ENCODE measurements at regions not wholly inside any gene's neighbourhood (a gene's known extent, or its start where the extent isn't known, plus 50 kb on each side); places are given as distances from the start of the nearest gene placed in this dataset.
A peak's percentile ranks its signal among the peaks of the same experiment; 100 is the strongest.
"Not testable (repeated sequence)": the region's sequence is repeated elsewhere in the genome, so short reads cannot be mapped to it uniquely, and the experiment has no call there.

DNA sequence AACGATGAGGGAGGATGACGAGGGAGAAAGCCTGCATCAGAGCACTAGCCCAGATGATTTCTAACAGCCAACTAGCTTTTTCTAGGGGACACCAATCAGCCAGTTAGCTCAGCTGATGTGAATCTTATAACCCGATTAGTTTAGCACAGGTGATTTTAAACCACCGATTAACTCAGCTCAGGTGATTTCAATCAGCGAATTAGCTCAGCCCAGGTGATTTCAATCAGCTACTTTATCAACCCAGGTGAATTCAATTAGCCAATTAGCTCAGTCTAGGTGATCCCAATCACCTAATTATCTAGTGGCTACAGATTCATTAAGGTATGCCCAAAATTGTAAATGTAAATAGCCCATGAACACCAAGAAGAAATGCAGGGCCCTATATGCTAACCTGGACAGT lies 146.9 kb downstream of the ZNF486 start:
- H3K36me3 ChIP-seq (replicated peaks in 1 of 2; ENCODE audit: control insufficient read depth in 1 of 2, insufficient read depth in 2 of 2, low read length in 1 of 2), result no peaks in the 10 kb centered on the region
- no peaks in the 10 kb centered on the region for H3K79me2 ChIP-seq (ENCODE audit: insufficient read depth)
- H3K9ac ChIP-seq, result no peak overlapping the region
- H2AFZ ChIP-seq (ENCODE audit: low read depth), result no peak overlapping the region
- H3K4me2 ChIP-seq, result no peak overlapping the region
- ChIA-PET POLR2A (interaction anchor here (0.6 to 1.0 kb wide), 3 partner anchors 23 to 348 kb away, joined by 3 read pairs; partner anchors contain the start of gene ZNF626), CTCF (interaction anchor here (1.0 to 1.9 kb wide), 4 partner anchors 10 to 66 kb away, joined by 3 to 8 read pairs (median 5); no protein-coding TSS in a partner anchor)
- peak in 1 of 2 experiments; percentile 51; a peak in 1 of 4 replicates for TF ChIP-seq EP300 (IDR thresholded peaks at IDR 0.05; ENCODE audit: borderline replicate concordance in 1 of 2, low read depth in 1 of 2, low read length in 1 of 2)
- TF ChIP-seq, protein P1, sequence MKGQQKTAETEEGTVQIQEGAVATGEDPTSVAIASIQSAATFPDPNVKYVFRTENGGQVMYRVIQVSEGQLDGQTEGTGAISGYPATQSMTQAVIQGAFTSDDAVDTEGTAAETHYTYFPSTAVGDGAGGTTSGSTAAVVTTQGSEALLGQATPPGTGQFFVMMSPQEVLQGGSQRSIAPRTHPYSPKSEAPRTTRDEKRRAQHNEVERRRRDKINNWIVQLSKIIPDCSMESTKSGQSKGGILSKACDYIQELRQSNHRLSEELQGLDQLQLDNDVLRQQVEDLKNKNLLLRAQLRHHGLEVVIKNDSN (IDR thresholded peaks at IDR 0.05; ENCODE audit: borderline replicate concordance, low read depth), result no peak
- peak; percentile 84 for TF ChIP-seq GATA2 (CRISPR knock-in tag; IDR thresholded peaks at IDR 0.05)
- no peak for TF ChIP-seq RXRA (IDR thresholded peaks at IDR 0.05; ENCODE audit: borderline replicate concordance, low read depth)
- TF ChIP-seq RFX5 (IDR thresholded peaks at IDR 0.05; ENCODE audit: low read length), result no peak
- TF ChIP-seq FOSL2 (IDR thresholded peaks at IDR 0.05; ENCODE audit: borderline replicate concordance, low read depth), result no peak
- TF ChIP-seq RCOR1 (IDR thresholded peaks at IDR 0.05; ENCODE audit: low read length), result peak; percentile 30; the same call in 1 of the 2 replicates
- H3K27ac ChIP-seq (ENCODE audit: low read depth in 2 of 2, low read length in 1 of 2), result peak overlapping the region in 1 of 2 experiments; percentile 88; a peak in 2 of 4 replicates
- WGBS (ENCODE audit: low lambda C conversion rate), result 9% methylated on average over 5 of the region's 5 CpGs
- H3K9me3 ChIP-seq, result no peaks in the 10 kb centered on the region
- no peaks in the 10 kb centered on the region for H3K9me2 ChIP-seq
- no peak overlapping the region for H3K4me3 ChIP-seq (ENCODE audit: low read depth in 2 of 2, low read length in 1 of 2)
- H3K4me1 ChIP-seq (ENCODE audit: control insufficient read depth in 1 of 2, insufficient read depth in 2 of 2, low read depth in 1 of 2, low read length in 1 of 2), result peaks cover 0 to 7% of the 10 kb centered on the region in 2 experiments; a peak in 2 of 4 replicates
- H3F3A ChIP-seq (replicated peaks; ENCODE audit: insufficient read depth), result no peaks in the 10 kb centered on the region
- no peaks in the 10 kb centered on the region for H3K27me3 ChIP-seq (ENCODE audit: insufficient read depth)
- DNase-seq, result no peak
- no peaks in the 10 kb centered on the region for H4K20me1 ChIP-seq (ENCODE audit: insufficient read depth)

GRCh38 chr19:20307127-20307526 lies 140.1 kb downstream of the ZNF486 start:
- Histone ChIP-seq H3K4me1 (ENCODE audit: control insufficient read depth in 1 of 2, insufficient read depth in 2 of 2, low read depth in 1 of 2, low read length in 1 of 2) (no peaks in the 10 kb centered on the region), H2AFZ (ENCODE audit: low read depth) (no peak overlapping the region), H3K27me3 (ENCODE audit: insufficient read depth) (no peaks in the 10 kb centered on the region), H4K20me1 (ENCODE audit: insufficient read depth) (no peaks in the 10 kb centered on the region), H3K79me2 (ENCODE audit: insufficient read depth) (no peaks in the 10 kb centered on the region), H3K9ac (no peak overlapping the region), H3F3A (replicated peaks; ENCODE audit: insufficient read depth) (no peaks in the 10 kb centered on the region), H3K36me3 (replicated peaks in 1 of 2; ENCODE audit: control insufficient read depth in 1 of 2, insufficient read depth in 2 of 2, low read length in 1 of 2) (no peaks in the 10 kb centered on the region), H3K9me2 (no peaks in the 10 kb centered on the region), H3K4me2 (no peak overlapping the region), H3K9me3 (no peaks in the 10 kb centered on the region; the same call in 1 of the 2 replicates), H3K27ac (ENCODE audit: low read depth in 2 of 2, low read length in 1 of 2) (no peak overlapping the region; a peak in 1 of 4 replicates), H3K4me3 (ENCODE audit: low read depth in 2 of 2, low read length in 1 of 2) (no peak overlapping the region)
- POLR2A ChIA-PET, result no interaction called here
- WGBS (ENCODE audit: low lambda C conversion rate), result 14% methylated on average over 3 of the region's 3 CpGs
- CTCF ChIA-PET, result interaction anchor here (0.6 kb wide), 1 partner anchor 8 kb away, joined by 3 read pairs; no protein-coding TSS in a partner anchor
- no peak for TF ChIP-seq FOXM1 (IDR thresholded peaks at IDR 0.05; ENCODE audit: low read depth)
- no peak for TF ChIP-seq RFX5 (IDR thresholded peaks at IDR 0.05; ENCODE audit: low read length)
- no peak for TF ChIP-seq JUND (IDR thresholded peaks at IDR 0.05)
- TF ChIP-seq, protein P2, sequence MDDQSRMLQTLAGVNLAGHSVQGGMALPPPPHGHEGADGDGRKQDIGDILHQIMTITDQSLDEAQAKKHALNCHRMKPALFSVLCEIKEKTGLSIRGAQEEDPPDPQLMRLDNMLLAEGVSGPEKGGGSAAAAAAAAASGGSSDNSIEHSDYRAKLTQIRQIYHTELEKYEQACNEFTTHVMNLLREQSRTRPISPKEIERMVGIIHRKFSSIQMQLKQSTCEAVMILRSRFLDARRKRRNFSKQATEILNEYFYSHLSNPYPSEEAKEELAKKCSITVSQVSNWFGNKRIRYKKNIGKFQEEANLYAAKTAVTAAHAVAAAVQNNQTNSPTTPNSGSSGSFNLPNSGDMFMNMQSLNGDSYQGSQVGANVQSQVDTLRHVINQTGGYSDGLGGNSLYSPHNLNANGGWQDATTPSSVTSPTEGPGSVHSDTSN (IDR thresholded peaks at IDR 0.05), result no peak
- no peak for TF ChIP-seq TEAD4 (IDR thresholded peaks at IDR 0.05; ENCODE audit: borderline replicate concordance, insufficient read depth)
- no peak for TF ChIP-seq YY1 (IDR thresholded peaks at IDR 0.05; ENCODE audit: low read depth)
- no peak for TF ChIP-seq GATA2 (CRISPR knock-in tag; IDR thresholded peaks at IDR 0.05)
- no peak for TF ChIP-seq MXI1 (IDR thresholded peaks at IDR 0.05; ENCODE audit: low read depth, low read length)
- no peak for TF ChIP-seq FOXJ3 (CRISPR knock-in tag; IDR thresholded peaks at IDR 0.05)
- TF ChIP-seq GABPA (IDR thresholded peaks at IDR 0.05; ENCODE audit: low read depth), result no peak
- no peak for TF ChIP-seq FOSL2 (IDR thresholded peaks at IDR 0.05; ENCODE audit: borderline replicate concordance, low read depth)
- no peak for TF ChIP-seq RAD21 (IDR thresholded peaks at IDR 0.05; ENCODE audit: low read length)
- TF ChIP-seq, protein P3, sequence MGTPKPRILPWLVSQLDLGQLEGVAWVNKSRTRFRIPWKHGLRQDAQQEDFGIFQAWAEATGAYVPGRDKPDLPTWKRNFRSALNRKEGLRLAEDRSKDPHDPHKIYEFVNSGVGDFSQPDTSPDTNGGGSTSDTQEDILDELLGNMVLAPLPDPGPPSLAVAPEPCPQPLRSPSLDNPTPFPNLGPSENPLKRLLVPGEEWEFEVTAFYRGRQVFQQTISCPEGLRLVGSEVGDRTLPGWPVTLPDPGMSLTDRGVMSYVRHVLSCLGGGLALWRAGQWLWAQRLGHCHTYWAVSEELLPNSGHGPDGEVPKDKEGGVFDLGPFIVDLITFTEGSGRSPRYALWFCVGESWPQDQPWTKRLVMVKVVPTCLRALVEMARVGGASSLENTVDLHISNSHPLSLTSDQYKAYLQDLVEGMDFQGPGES (IDR thresholded peaks at IDR 0.05; ENCODE audit: low read depth, low read length), result no peak
- no peak for DNase-seq

GRCh38 chr19:20296314-20296713 lies 129.3 kb downstream of the ZNF486 start:
- H3K9ac ChIP-seq; H3K9me2 ChIP-seq; H2AFZ ChIP-seq (ENCODE audit: low read depth); H3K9me3 ChIP-seq; H3K27ac ChIP-seq (ENCODE audit: low read depth in 2 of 2, low read length in 1 of 2); H4K20me1 ChIP-seq (ENCODE audit: insufficient read depth); H3K79me2 ChIP-seq (ENCODE audit: insufficient read depth); H3K36me3 ChIP-seq (replicated peaks in 1 of 2; ENCODE audit: control insufficient read depth in 1 of 2, insufficient read depth in 2 of 2, low read length in 1 of 2); H3K27me3 ChIP-seq (ENCODE audit: insufficient read depth); H3K4me3 ChIP-seq (ENCODE audit: low read depth in 2 of 2, low read length in 1 of 2); H3K4me1 ChIP-seq (ENCODE audit: control insufficient read depth in 1 of 2, insufficient read depth in 2 of 2, low read depth in 1 of 2, low read length in 1 of 2); H3F3A ChIP-seq (replicated peaks; ENCODE audit: insufficient read depth); CTCF ChIA-PET; POLR2A ChIA-PET; H3K4me2 ChIP-seq; DNase-seq: not testable (repeated sequence)
- 79% methylated on average over 9 of the region's 30 CpGs for WGBS (ENCODE audit: low lambda C conversion rate)

Data from SK-N-SH (cell line).